Breast epithelium (tissue), 4 donors: ENCODE measurements at regions not wholly inside any gene's neighbourhood (a gene's known extent, or its start where the extent isn't known, plus 50 kb on each side); places are given as distances from the start of the nearest gene placed in this dataset.

Experiments
- DNase-seq, 2 donors: peaks; one replicate each; pipeline ENCODE4 v3.0.0-alpha.2; 2019; ENCODE audit warnings: low spot score in 2 of 2
- H3K27ac ChIP-seq, 2 donors: fragments of 200-600 bp; sonication (generic) in 1 of 2; one replicate each; pipeline ENCODE4 v1.5.1; 2016 to 2019; ENCODE audit warnings: mild to moderate bottlenecking in 1 of 2
- H3K27me3 ChIP-seq, 2 donors: fragments of 200-600 bp; sonication (generic) in 1 of 2; one replicate each; pipeline versions ENCODE4 v1.5.1 to v1.6.0; 2017 to 2019; ENCODE audit warnings: control low read depth in 1 of 2, mild to moderate bottlenecking in 1 of 2
- H3K36me3 ChIP-seq: fragments of 200-600 bp; one replicate; pipeline ENCODE4 v1.5.1; 2019
- H3K4me1 ChIP-seq, 2 donors: fragments of 200-600 bp; sonication (generic); one replicate each; pipeline ENCODE4 v1.5.1; 2016 to 2019; ENCODE audit warnings: control low read depth in 1 of 2
- H3K4me3 ChIP-seq, 3 donors: fragments of 200-600 bp; sonication (generic); 1 replicate in 2 of 3; 2 replicates in 1 of 3; pipeline ENCODE4 v1.5.1; 2016 to 2019; ENCODE audit warnings: mild to moderate bottlenecking in 3 of 3, moderate library complexity in 2 of 3
- H3K9me3 ChIP-seq, 2 donors: fragments of 200-600 bp; sonication (generic) in 1 of 2; one replicate each; pipeline ENCODE4 v1.5.1; 2016 to 2019; ENCODE audit warnings: control low read depth in 1 of 2
- CTCF ChIP-seq, 3 donors: fragments of 450-650 bp; IDR thresholded peaks; one replicate each; pipeline ENCODE4 v1.5.1; 2016 to 2017; ENCODE audit warnings: antibody characterized with exemption in 3 of 3, mild to moderate bottlenecking in 3 of 3, moderate library complexity in 3 of 3
- POLR2A ChIP-seq: fragments of 450-650 bp; IDR thresholded peaks from one replicate; pipeline ENCODE4 v1.6.1; 2016; ENCODE audit warnings: antibody characterized with exemption, mild to moderate bottlenecking, moderate library complexity
- POLR2AphosphoS5 ChIP-seq, 3 donors: sonication (generic); formaldehyde crosslinking; IDR thresholded peaks; one replicate each; pipeline ENCODE4 v1.6.1; 2017; ENCODE audit warnings: antibody characterized with exemption in 3 of 3
- intact Hi-C: fragments of 100-400 bp; cut with DNase I; formaldehyde crosslinking; loops from one replicate; pipeline ENCODE4 v1.15.1; 2023; ENCODE audit warnings: low total_unique reads

- Histone ChIP-seq H3K27ac (no peak overlapping the region), H3K9me3 (no peaks in the 10 kb centered on the region)
- intact Hi-C loops = no loop called here
Measured at GRCh38 chr13:57408312-57408711, 223.2 kb upstream of the PCDH17 start.

DNA sequence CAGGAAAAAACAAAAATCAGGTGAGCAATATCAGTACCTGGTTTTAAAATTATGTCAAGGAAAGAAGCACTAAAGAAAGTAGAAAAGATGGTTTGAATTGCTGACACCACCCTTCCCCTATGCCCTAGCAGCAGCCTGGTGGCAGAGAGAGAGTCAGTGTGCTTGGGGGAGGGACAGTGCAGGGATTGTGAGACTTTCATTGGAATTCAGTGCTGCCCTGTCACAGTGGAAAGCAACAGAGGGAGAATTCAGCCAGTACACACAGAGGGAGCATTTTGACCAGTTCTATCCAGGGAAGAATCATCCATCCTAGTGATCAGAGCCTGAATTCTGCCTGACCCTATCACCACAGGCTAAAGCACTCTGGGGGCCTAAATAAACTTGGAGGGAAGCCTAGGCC is 222.4 kb upstream of the PCDH17 start:
- Histone ChIP-seq H3K4me1 (no peaks in the 10 kb centered on the region), H3K27ac (no peak overlapping the region), H3K27me3 (no peaks in the 10 kb centered on the region), H3K9me3 (no peaks in the 10 kb centered on the region), H3K36me3 (no peaks in the 10 kb centered on the region), H3K4me3 (no peak overlapping the region)
- DNase-seq = no peak
- TF ChIP-seq POLR2AphosphoS5 (IDR thresholded peaks at IDR 0.05) = no peak
- TF ChIP-seq POLR2A = no peak
- no peak for TF ChIP-seq CTCF (IDR thresholded peaks at IDR 0.05)
- intact Hi-C loops = no loop called here

More at GRCh38 chr13:57408312-57408711, 223.2 kb upstream of the PCDH17 start:
- H3K4me1 ChIP-seq = no peaks in the 10 kb centered on the region
- H3K27me3 ChIP-seq = no peaks in the 10 kb centered on the region
- no peak for TF ChIP-seq CTCF (IDR thresholded peaks at IDR 0.05)
- no peak for TF ChIP-seq POLR2A
- TF ChIP-seq POLR2AphosphoS5 (IDR thresholded peaks at IDR 0.05) = no peak
- DNase-seq = no peak
- H3K4me3 ChIP-seq = no peak overlapping the region
- H3K36me3 ChIP-seq = no peaks in the 10 kb centered on the region

DNA sequence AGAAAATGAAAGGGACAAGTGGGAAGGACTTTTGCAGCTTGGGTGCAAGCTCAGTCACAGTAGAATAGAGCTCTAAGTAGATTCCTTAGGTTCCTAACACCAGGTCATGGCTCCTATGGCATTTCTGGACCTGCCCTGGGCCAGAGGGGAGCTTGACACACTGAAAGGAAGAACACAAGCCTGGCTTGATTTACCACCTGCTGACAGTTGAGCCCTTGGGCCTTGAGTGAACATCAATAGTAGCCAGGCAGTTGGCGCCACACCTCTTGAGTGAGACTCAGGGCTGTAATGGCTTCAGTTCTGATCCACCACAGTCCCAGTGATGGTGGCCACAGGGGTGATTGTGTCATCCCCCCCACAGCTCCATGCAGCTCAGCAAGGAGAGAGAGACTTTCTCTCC is 221.9 kb upstream of the PCDH17 start:
- no peaks in the 10 kb centered on the region for H3K36me3 ChIP-seq
- no peak for DNase-seq
- no peaks in the 10 kb centered on the region for H3K4me1 ChIP-seq
- intact Hi-C loops = no loop called here
- H3K4me3 ChIP-seq = no peak overlapping the region
- TF ChIP-seq CTCF (IDR thresholded peaks at IDR 0.05) = no peak
- no peak for TF ChIP-seq POLR2AphosphoS5 (IDR thresholded peaks at IDR 0.05)
- TF ChIP-seq POLR2A = no peak
- no peaks in the 10 kb centered on the region for H3K9me3 ChIP-seq
- H3K27me3 ChIP-seq = no peaks in the 10 kb centered on the region
- no peak overlapping the region for H3K27ac ChIP-seq

DNA sequence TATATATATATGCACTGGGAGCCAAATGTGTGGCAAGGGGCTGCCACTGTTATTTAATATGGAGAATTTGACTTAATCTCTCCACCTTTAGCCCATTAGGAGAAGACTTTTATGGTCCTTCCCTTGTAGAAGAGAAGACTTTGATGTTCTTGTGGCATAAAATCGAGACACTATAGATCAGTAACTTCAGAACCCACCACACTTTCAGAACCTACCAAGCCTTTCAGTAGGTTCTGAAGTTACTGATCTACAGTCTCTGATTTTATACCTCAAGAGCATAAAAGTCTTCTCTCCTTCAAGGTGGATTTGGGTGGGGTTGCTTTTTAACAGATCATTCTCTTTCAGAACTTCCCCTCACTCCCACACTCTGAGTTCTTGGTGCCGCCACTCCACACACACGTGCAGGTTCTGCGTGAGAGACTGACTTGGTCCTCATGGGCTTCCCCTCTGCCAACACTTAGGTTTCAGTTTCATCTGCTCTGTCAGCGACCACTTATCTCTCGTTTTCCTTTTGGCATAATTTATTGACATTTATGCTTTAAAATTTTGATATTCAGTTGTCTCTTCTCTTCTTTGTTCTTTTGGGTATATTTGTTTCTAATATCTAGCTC is 213.4 kb upstream of the PCDH17 start:
- H3K36me3 ChIP-seq = no peaks in the 10 kb centered on the region
- DNase-seq = no peak
- intact Hi-C loops = no loop called here
- TF ChIP-seq POLR2AphosphoS5 (IDR thresholded peaks at IDR 0.05) (no peak), POLR2A (no peak), CTCF (IDR thresholded peaks at IDR 0.05) (no peak)
- no peaks in the 10 kb centered on the region for H3K4me1 ChIP-seq
- H3K4me3 ChIP-seq = no peak overlapping the region
- no peaks in the 10 kb centered on the region for H3K9me3 ChIP-seq
- no peak overlapping the region for H3K27ac ChIP-seq
- H3K27me3 ChIP-seq = no peaks in the 10 kb centered on the region

GRCh38 chr13:57424379-57424778 is 207.2 kb upstream of the PCDH17 start:
- intact Hi-C loops = no loop called here
- Histone ChIP-seq H3K4me3 (no peak overlapping the region), H3K27me3 (no peaks in the 10 kb centered on the region), H3K4me1 (no peaks in the 10 kb centered on the region), H3K36me3 (no peaks in the 10 kb centered on the region), H3K27ac (no peak overlapping the region), H3K9me3 (no peaks in the 10 kb centered on the region)
- TF ChIP-seq POLR2AphosphoS5 (IDR thresholded peaks at IDR 0.05) = no peak
- TF ChIP-seq CTCF (IDR thresholded peaks at IDR 0.05) = no peak
- no peak for TF ChIP-seq POLR2A
- DNase-seq = no peak
